ENCODE measurements at regions not wholly inside any gene's neighbourhood (a gene's known extent, or its start where the extent isn't known, plus 50 kb on each side); places are given as distances from the start of the nearest gene placed in this dataset.

DNA sequence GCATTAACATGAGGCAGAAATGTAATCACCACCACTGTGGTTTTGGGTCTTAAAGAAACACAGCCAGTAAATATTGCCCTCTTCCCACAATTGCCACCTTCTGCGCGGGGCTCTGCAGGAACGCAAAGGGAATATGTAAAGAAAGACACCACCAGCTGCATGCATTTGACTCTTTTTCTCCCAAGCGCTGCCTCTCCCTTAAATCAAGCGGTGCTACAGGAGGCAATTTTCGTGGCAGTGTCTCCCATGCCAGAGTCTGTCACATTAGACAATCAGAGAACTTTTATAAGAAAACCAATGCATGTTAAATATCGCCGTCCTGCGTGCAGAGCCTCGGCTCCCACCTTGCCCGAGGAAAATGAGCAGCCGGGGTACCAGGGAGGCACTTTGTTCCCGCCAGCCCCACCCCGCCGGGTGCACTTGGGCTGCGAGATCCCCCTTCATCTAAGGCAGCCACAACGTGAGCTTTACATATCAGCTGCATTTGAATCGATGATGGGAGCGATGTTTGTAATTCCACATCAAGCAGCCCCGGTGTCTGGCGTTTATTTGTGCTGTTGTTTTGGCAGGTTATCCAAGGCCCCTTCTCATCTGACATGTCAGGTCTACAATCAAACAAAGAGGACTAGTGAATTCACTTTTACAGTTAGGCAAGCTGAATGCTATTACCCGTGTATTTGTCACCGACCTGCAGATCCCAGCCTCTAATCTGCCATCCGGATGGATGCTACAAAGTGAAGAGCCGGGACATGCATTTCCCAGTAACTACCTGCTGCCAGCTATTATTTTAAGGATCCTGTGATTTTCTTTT is 72.3 kb upstream of the MGMT start:
- ChIA-PET CTCF (ENCODE audit: low intra/inter-chr PET ratio) (no interaction called here), POLR2A (no interaction called here)
- WGBS (ENCODE audit: insufficient coverage, low coverage, missing lambda C conversion rate), result under 1% methylated on average over 17 of the region's 25 CpGs
- Histone ChIP-seq H3K27ac (ENCODE audit: extremely low read depth, low read depth, low read length) (no peak overlapping the region), H3K79me2 (ENCODE audit: control insufficient read depth, insufficient read depth, low read length) (no peaks in the 10 kb centered on the region), H3K9me1 (ENCODE audit: control insufficient read depth, insufficient read depth, low read length) (no peaks in the 10 kb centered on the region), H3K9me3 (replicated peaks; ENCODE audit: control insufficient read depth, insufficient read depth, low read depth, low read length) (no peaks in the 10 kb centered on the region), H3K27me3 (ENCODE audit: control insufficient read depth in 2 of 2, insufficient read depth in 2 of 2, low read length in 2 of 2) (peaks cover 0 to 27% of the 10 kb centered on the region in 2 experiments; a peak in 3 of 5 replicates), H2AFZ (ENCODE audit: low read depth, low read length) (no peak overlapping the region), H3K4me1 (replicated peaks in 1 of 2; ENCODE audit: control insufficient read depth in 2 of 2, insufficient read depth in 2 of 2, low read length in 2 of 2) (no peaks in the 10 kb centered on the region), H3K9ac (ENCODE audit: insufficient read depth in 1 of 2, low read depth in 2 of 2, low read length in 2 of 2) (no peak overlapping the region), H4K20me1 (replicated peaks; ENCODE audit: control insufficient read depth, insufficient read depth, low read length) (no peaks in the 10 kb centered on the region), H3K4me2 (ENCODE audit: insufficient read depth, low read length) (no peak overlapping the region), H3K4me3 (no peak overlapping the region), H3K36me3 (ENCODE audit: control insufficient read depth, insufficient read depth, low read length) (no peaks in the 10 kb centered on the region)
- FAIRE-seq (no peak), ATAC-seq (no peak), DNase-seq (ENCODE audit: extremely low read depth in 1 of 4, low spot score in 3 of 4) (no peak)
- TF ChIP-seq, protein P1, sequence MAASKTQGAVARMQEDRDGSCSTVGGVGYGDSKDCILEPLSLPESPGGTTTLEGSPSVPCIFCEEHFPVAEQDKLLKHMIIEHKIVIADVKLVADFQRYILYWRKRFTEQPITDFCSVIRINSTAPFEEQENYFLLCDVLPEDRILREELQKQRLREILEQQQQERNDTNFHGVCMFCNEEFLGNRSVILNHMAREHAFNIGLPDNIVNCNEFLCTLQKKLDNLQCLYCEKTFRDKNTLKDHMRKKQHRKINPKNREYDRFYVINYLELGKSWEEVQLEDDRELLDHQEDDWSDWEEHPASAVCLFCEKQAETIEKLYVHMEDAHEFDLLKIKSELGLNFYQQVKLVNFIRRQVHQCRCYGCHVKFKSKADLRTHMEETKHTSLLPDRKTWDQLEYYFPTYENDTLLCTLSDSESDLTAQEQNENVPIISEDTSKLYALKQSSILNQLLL (CRISPR knock-in tag; IDR thresholded peaks at IDR 0.05; ENCODE audit: borderline replicate concordance), result no peak
- no peak for TF ChIP-seq ELF4 (CRISPR knock-in tag; IDR thresholded peaks at IDR 0.05)
- TF ChIP-seq CTBP1 (IDR thresholded peaks at IDR 0.05; ENCODE audit: borderline replicate concordance), result no peak
- no peak for TF ChIP-seq ZC3H11A (IDR thresholded peaks at IDR 0.05; ENCODE audit: low read depth, low read length)
- no peak for TF ChIP-seq FOXP4 (CRISPR knock-in tag; IDR thresholded peaks at IDR 0.05; ENCODE audit: borderline replicate concordance)
- TF ChIP-seq C11orf30 (IDR thresholded peaks at IDR 0.05; ENCODE audit: low read depth), result no peak
- no TSS peak for BruUV-seq (replicated peaks)
- in situ Hi-C loops (cut with MboI), result no loop called here
- intact Hi-C loops (cut with micrococcal nuclease), result no loop called here

Measured in K562 (cell line).